M059J (cell line): ENCODE measurements at regions not wholly inside any gene's neighbourhood (a gene's known extent, or its start where the extent isn't known, plus 50 kb on each side); places are given as distances from the start of the nearest gene placed in this dataset.

ENCODE experiments used
- DNase-seq: peaks from one replicate; pipeline ENCODE4 v3.0.0-alpha.2; 2012; ENCODE audit warnings: low read depth

DNA sequence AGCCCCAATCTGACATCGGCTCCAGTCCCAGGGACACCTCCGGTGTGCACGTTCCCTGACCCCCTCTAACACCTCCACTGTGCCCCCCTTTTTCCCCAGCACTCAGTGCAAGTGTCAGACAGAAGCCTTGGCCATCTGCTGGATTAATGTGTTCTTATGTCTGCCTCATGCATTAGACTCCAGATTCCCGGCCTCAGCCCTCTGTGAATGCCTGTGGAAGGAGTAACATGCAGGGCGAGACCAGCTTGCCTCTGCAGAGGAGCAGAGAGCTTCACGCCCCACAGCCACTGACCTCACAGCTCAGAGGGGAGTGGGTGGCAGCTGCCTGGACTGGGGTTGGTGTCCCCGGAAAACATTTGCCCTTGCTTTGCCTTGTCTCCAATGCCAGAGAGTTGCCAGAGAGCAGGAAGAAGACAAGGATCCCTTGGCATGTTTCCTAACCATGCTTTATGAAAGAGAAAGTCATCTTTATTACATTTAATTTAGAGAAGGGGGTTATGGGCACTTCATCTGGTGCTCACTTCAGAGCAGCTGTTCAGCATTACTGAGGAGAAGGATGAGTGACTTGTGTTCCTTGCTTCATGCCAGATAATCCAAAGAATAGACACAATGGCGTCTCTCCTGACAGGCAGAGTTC lies 91.6 kb upstream of the CXCL12 start:
- DNase-seq: no peak

DNA sequence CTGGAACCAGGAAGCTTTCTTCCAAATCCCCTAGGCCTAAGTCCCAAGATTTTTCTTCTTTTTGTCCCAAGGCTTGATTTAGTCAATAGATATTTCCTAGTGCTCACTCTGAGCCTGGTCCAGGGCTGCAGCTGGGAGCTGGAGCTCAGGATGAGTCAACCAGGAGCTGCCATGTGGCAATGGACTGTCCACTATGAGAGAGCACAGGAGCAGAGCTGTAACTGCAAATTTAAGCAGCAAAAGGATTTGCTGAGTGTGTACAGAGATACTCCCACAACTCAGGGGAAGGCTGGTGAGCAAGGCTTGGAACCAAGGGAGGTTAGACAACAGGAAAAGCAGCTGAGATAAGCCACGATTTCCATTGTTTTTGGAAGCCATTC lies 92.1 kb upstream of the CXCL12 start:
- peak; percentile 67 for DNase-seq

DNA sequence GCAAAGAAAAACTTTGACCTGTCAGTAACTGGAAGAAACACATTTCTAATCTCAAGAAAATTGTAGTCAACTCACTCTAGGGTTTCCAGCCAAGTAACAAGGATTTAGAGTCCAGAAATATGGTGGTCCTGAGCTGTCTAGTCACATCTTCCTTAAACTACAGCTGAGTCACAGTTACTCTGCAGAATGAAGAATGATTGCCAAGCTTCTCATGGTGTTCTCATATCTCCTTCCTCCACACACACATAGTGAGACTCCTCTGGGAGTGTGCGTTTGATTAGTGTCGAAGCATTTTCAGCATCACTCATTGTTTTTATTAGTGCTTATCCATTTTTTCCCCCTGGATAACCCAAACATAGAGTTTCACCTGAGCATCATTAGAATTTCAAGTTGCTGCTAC lies 93.1 kb upstream of the CXCL12 start:
- no peak for DNase-seq

DNA sequence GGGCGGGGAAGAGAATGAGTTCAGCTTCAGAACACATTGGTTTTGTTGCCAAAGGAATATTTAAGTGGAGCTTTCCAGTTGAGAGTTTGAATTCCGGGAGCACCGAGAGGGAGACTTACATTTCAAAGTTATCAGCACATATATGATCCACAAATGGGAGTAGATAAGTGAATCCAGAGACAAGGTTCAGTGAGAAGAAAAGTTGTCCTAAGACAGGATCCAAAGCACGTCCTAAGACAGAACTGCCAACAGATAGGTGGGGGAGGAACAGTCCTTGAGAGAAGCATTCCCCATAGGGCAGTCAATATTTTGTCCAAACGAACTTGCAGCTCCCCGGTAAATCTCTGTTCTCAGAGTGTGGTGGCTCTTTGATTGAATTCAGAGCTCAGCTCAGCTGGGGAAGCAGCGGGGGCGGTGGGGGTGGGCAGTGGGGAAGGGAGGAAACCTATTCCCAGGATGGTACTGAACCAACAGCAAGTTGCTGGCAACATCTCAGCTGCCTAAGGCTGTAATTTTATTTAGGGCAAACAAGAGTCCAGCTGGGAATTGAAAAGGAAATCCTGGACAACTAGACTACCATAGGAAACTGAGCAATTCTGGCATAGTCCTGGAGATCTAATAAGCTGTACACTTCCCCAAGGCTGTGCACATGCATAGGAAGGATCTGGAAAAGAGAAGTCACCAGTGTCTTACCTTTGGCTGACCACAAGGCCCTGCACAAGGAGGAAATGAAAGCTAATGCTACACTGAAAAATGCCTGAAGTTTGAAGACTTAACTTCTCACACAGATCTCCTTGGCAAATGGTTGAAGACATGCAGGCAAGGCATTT lies 94.2 kb upstream of the CXCL12 start:
- DNase-seq: peak; percentile 17

DNA sequence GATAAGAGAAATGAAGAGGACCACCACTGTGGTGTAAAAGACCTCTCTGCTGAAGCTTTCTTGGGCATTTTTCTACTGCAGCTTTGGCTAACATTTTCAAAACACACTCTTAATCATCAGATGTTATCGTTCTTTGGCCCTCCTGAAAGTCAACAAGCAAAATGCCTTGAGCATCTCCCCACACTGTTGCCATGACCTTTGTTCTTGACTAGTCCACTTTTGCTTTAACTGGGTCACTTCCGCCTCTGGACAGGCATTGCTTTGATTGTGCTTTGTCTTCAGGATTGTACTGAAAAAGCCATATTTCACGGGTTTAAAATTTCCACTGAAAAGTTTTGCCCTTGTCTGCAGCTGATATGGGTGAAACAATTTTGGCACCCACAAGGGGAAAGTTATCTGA lies 107.8 kb upstream of the CXCL12 start:
- peak; percentile 65 for DNase-seq

DNA sequence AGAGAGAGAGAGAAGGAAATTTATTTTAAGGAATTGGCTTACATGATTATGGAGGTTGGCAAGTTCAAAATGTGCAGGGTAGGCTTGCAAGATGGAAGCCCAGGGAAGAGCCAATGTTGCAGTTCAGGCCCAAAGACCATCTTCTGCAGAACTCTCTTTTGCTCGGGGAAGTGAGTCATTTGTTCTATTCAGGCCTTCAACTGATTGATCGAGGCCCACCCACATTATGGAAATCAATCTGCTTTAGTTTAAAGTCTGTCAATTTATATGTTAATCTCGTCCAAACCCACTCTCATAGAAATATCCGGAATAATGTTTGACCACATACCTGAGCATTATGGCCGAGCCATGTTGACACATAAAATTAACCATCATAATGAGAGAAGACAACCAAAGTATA lies 113.3 kb upstream of the CXCL12 start:
- no peak for DNase-seq

DNA sequence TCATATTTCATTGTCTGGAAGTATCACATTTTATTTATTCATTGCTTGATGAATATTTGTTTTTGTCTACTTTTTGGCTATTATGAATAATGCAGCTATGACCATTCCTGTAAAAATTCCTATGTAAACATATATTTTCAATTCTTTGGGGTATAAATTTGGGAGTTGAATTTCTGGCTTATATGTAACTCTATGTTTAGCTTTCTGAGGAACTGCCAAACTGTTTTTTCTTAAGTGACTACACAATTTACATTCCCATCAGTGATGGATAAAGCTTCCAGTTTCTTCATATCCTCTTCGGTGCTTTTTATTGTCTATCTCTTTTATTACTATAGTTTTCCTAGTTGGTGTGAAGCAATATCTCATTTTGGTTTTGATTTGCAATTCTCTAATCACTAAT lies 115.6 kb upstream of the CXCL12 start:
- DNase-seq: no peak

DNA sequence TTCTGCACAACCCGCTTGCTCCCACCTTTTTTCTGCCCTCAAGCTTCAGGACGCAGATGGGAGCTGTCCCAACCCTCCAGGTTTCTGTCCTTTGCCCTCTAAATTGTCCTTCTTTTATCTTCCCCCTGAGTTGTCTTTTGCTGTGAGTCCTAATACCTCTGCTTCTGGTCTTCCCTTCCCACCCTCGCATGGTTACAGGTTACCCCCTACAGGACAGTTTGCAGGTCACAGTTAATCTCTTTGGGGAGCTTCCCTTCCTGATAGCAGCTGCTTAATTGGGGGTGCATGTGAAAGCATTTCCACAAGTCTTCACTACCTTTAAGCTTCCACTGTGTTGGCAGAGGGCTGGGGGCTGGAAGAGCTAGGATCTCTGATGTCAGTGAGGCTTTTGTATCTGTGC lies 121.5 kb upstream of the CXCL12 start:
- no peak for DNase-seq

DNA sequence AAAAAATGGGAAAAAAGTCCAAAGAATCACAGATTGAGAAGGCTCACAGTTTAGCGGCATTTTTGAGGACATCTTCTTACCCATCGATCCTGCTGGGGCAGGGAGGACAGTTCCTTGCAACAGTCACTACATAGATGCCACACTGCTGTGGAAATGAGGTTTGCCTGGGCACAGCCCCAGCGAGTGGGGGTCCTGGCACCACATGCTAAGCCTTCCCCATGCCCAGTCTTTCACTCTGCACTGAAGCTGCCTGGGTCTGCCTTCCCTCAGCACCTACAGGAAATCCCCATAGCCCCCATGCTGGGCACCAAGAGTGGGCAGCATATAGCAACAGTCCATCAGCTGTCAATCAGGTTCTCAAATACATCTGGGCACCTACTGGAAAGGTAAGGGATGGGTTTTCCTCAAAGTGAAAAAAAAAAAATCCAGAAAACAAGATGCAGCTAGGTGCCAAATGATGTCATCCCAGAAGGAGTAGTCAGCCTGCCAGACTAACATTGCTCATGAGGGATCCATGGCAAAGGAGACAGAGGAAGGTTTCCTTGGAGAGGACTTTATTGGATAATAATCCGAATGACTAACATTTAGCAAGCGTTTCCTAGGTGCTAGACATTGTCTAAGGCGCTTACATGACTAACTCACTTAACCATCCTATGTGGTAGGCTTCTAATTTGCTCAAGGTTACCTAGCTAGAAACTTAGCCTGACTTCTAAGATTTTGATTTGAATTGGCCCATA lies 125.7 kb upstream of the CXCL12 start:
- DNase-seq: peak; percentile 96

DNA sequence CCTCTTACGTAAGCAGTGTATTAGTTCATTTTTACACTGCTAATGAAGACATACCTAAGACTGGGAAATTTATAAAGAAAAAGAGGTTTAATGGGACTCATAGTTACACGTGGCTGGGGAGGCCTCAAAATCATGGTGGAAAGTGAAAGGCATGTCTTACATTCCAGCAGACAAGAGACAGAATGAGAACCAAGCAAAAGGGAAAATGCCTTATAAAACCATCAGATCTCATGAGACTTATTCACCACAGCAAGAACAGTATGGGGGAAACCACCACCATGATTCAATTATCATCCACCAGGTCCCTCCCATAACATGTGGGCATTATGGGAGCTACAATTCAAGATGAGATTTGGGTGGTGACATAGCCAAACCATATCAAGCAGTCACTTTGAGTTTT lies 126.3 kb upstream of the CXCL12 start:
- no peak for DNase-seq

DNA sequence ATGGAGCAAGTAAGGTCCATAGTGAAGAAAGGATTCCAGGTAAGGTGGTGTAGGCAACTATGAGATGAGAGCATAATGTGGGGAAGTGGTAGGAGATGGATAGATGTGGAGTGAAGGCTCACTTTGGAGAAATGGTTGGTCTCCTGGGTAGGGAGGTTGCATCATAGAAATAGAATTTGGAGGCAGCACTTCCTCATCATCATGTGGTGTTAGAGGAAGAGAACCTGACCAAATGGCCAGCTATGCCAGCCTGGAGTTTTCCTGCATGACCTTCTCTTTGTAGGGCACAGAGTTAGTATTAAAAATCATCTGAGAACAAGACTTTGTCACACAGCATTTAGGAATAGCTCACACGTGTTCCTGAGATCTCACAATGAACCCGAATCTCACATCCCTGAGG lies 126.7 kb upstream of the CXCL12 start:
- no peak for DNase-seq

DNA sequence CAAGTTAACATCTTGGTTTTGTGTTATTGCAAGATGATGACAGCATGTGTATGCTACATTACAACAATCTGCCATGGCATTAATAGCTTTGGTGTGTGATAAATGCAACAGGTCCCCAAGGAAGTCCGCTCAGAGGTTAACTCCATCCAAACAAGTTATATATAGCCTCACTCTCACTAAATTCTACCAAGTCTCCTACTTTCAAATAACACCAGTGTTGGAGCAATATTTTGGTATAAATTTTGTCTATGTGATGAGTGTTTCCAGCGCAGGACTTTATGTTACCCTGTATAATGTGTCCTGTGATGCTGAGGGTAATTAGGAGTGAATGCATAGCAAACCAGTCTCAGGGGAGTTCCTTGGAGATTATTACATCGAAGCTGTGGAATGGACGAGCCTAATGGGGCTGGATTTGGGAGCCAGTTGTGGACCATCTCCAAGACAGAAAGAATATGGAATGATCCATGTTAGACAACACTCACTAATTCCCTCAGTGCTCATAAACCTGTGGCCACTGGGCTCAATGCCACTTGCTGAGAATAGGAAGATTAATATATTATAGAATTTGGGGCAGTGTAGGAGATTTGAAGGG lies 127.6 kb upstream of the CXCL12 start:
- DNase-seq: no peak

DNA sequence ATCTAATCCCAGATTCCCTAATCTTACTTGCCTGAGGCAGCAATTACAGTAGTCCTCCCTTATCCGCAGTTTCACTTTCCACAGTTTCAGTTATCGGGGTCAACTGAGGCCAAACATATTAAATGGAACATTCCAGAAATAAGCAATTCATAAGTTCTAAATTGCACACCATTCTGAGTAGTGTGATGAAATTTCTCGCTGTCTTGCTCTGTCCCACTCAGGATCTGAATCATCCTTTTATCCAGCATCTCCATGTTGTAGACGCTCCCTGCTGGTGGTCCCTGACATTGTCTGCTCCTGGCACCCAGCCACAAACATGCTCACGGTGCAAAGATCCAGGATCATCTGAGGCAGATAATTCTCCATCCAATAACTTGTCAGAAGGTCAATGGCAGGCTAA lies 128.7 kb upstream of the CXCL12 start:
- DNase-seq: peak; percentile 33

DNA sequence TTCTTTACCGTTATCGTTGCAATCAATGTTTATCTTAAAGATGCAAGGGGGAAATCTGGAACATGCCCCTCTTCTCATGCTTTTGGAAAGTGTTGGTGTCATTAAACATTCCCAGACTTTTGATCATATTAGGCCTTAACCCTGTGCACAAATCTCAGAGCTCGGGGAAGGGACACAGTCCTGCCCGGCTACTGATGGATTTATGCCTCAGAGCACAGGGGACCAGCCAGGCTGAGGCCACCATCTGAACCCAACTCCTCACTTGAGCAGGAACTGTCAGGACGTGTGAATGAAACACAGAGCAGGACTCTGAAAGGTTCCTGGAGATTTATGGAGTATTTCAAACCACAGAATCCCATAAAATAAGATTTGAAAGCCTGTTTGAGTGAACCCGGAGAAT lies 132.0 kb upstream of the CXCL12 start:
- DNase-seq: peak; percentile 59

DNA sequence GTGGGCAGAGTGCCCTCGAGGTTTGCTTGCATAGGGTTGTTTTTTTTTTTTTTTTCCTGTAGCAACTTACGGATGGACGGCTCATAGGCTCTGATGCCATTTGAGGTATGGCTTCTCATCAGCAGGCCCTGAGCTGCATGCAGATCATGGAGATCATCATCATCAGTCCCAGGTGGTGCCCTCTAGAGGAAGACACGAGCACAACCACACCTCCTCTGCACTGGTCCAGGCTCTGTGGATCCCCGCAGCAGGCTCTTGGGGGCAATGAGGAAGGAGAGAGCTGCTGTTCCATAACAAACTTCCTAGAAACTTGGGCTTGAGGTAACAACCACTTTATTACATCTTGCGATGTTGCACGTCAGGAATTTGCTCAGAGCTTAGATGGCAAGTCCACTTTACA lies 132.7 kb upstream of the CXCL12 start:
- no peak for DNase-seq

DNA sequence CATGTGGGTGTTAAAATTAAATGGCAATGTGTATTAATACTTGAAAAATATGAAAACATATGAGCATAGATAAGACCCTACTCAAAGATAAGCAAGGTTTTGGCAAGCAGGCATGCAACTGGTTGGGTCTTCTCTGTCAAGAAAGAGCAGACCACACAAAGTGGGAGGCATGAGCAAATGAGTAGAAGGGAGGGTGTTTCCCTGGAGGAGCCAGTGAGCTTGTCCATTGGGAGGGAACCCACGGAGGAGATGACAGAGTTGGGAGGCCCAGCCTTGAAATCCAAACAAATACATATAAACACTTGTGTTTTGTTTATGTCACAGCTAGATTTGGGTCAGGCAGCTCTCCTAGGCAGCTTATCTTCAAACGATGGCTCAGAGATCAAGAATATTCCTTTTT lies 134.5 kb upstream of the CXCL12 start:
- no peak for DNase-seq

DNA sequence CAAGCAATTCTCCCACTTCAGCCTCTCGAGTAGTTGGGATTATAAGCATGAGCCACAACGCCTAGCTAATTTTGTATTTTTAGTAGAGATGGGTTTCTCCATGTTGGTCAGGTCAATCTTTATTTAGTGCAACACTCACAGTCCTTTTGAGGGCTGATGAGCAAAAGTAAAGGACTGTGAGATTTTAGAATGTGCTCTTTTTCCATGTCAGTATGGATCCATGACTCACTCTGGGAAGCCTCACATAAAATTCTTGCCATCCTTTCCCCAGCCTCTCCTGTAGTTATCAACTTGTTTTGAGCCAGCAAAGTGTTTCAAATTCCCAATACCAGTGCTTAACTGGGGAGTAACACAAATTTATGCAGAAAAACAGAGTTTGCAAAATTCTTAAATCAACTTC lies 135.8 kb upstream of the CXCL12 start:
- peak; percentile 38 for DNase-seq

DNA sequence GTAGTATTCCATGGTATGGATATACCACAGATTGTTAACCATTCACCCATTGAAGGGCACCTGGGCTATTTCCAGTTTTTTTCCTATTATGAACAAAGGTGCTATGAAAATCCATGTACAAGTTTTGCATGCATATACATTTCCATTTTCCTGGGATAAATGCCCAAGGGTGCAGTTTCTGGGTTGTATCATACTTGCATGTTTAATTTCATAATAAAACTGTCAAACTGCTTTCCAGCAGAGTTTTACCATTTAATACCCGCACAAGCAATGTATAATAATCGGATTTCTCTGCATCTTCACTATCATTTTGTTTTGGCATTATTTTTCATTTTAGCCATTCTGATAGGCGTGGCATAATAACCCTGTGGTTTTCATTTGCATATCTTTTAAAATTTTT lies 154.3 kb upstream of the CXCL12 start:
- DNase-seq: no peak

DNA sequence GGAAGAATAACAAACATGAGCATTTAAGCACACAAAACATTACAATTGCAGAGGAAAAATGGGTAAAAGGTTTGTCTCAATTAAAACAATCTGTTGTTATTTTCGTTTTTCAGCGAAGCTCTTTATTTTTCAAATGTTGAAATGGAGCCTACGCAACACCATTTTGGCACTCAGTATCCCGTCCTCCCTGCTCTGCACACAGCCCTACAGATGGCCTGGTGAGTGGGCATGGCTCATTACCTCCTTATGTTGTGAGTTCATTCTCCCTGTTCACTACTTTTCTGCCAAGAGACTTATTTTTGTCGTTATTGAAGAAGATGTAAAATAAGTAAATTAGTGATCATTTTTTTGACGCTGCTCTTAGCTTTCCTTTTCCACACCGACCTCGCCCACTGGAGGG lies 167.8 kb upstream of the CXCL12 start:
- no peak for DNase-seq

DNA sequence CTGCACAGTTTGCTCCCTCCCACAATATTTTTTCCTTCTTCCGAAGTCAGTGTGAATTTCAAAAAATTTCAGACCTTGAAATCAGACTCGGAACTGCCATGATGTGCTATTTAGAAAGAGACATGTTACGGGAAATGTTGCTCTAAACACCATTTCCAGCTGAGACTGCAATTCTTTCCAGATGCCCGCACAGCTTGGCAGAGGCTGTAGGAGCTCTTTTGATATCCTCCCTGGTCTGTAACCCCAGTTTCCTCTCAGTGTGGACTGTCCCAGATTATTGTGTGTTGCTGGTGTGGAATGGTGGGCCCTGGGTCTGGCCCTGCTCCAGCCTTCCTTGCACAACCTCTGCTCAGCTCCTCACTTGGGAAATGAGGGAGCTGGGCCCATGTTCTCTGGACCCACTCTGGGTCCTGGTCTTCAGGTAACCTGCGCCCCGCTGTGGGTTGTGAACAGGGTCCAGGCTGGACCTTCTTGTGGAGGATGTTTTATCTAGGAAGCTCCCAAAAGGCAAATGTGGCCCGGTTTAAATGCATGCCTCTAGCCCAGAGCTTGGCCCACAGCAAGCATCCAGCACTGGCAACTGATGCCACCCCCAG lies 172.8 kb upstream of the CXCL12 start:
- no peak for DNase-seq

DNA sequence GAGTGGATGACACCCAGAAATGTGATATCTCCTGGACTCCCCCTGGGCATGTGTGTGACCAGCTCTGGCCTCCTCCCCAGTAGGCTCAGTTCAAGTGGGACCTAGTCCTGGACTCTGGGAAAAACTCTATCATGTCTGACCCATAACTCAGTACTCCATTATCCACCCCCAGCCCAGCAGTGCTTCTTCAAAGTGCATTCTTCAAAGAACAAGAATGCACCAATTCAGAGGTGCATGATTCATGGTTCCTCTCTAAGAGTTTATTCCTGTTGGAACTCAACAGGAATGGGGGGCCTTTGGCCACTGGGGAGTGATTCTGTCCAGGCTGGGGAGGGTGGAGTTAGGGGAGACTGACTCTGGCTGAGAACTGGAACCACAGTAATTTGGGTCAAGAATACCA lies 173.6 kb upstream of the CXCL12 start:
- DNase-seq: no peak

DNA sequence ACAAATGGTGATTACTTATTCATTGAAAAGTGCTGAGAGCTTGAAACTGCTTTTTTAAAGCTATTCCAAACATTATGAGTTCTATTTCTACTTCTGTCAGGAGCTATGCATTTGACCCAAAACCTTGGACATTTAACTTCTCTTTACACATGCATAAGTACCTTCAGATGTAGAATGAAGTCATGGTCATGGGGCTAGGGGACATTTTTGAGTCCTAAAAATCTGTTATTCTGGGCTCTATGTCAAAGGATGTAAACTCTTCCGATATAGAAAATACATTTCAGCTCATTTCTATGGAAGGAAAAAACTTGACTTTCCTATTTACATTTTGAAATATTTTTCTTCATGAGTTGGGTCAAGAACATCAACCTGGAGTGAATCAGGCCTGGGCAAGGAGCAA lies 179.5 kb upstream of the CXCL12 start:
- no peak for DNase-seq
